Endodermal cell (in vitro differentiated cells): ENCODE measurements at regions not wholly inside any gene's neighbourhood (a gene's known extent, or its start where the extent isn't known, plus 50 kb on each side); places are given as distances from the start of the nearest gene placed in this dataset.
"Not testable (repeated sequence)": the region's sequence is repeated elsewhere in the genome, so short reads cannot be mapped to it uniquely, and the experiment has no call there.

Source experiments
- DNase-seq: peaks from one replicate; pipeline ENCODE4 v3.0.0-alpha.2; 2017
- H3K27ac ChIP-seq: 2 replicates; pipeline ENCODE4 v1.5.1; 2013; ENCODE audit warnings: mild to moderate bottlenecking, low read depth, low read length, moderate library complexity
- H3K27me3 ChIP-seq: 2 replicates; pipeline ENCODE4 v1.6.1; 2013; ENCODE audit warnings: mild to moderate bottlenecking, low read length, moderate library complexity; ENCODE audit not compliant: insufficient read depth, control insufficient read depth, poor library complexity, severe bottlenecking
- H3K36me3 ChIP-seq: 2 replicates; pipeline ENCODE4 v1.7.0; 2013; ENCODE audit warnings: mild to moderate bottlenecking, low read length, moderate library complexity; ENCODE audit not compliant: control insufficient read depth, insufficient read depth
- H3K4me1 ChIP-seq: one replicate; pipeline ENCODE4 v1.7.0; 2013; ENCODE audit warnings: low read length; ENCODE audit not compliant: control insufficient read depth, insufficient read depth
- H3K4me3 ChIP-seq: 2 replicates; pipeline ENCODE4 v1.5.1; 2013; ENCODE audit warnings: mild to moderate bottlenecking, low read length, moderate library complexity
- H3K9ac ChIP-seq: 2 replicates; pipeline ENCODE4 v1.6.1; 2013; ENCODE audit warnings: mild to moderate bottlenecking, low read length, moderate library complexity; ENCODE audit not compliant: poor library complexity, severe bottlenecking; ENCODE audit errors: extremely low read depth
- H3K9me3 ChIP-seq: 2 replicates; pipeline ENCODE4 v1.6.1; 2013; ENCODE audit warnings: mild to moderate bottlenecking, low read length, moderate library complexity; ENCODE audit not compliant: control insufficient read depth
- H3K27ac Mint-ChIP-seq: 2 replicates; pipeline ENCODE4 v1.8.0; 2020; ENCODE audit warnings: mixed read lengths
- H3K27me3 Mint-ChIP-seq: 2 replicates; pipeline ENCODE4 v1.8.0; 2021; ENCODE audit warnings: mild to moderate bottlenecking, mixed read lengths; ENCODE audit not compliant: insufficient read depth
- H3K36me3 Mint-ChIP-seq: 2 replicates; pipeline ENCODE4 v1.8.0; 2020; ENCODE audit warnings: low read depth, mixed read lengths
- H3K4me1 Mint-ChIP-seq: 2 replicates; pipeline ENCODE4 v1.8.0; 2020; ENCODE audit warnings: mixed read lengths
- H3K4me3 Mint-ChIP-seq: 2 replicates; pipeline ENCODE4 v1.8.0; 2020; ENCODE audit warnings: mild to moderate bottlenecking, moderate library complexity, mixed read lengths
- H3K9me3 Mint-ChIP-seq: 2 replicates; pipeline ENCODE4 v1.8.0; 2020; ENCODE audit warnings: mild to moderate bottlenecking, mixed read lengths
- WGBS, 2 experiments: methylation state at CpG; one replicate each; pipeline versions ENCODE4 v1.1.5 to v1.1.7; 2013; ENCODE audit warnings: missing lambda C conversion rate in 2 of 2, mixed read lengths in 1 of 2; ENCODE audit not compliant: insufficient coverage in 1 of 2, insufficient read length in 1 of 2; 5-methylcytosine and 5-hydroxymethylcytosine counted together
- TF ChIP-seq, protein P1 (sequence below): fragments of 200-600 bp; sonication (generic); conservative IDR thresholded peaks from 2 replicates; pipeline ENCODE4 v1.5.0; 2021; ENCODE audit warnings: antibody characterized with exemption, mild to moderate bottlenecking

DNA sequence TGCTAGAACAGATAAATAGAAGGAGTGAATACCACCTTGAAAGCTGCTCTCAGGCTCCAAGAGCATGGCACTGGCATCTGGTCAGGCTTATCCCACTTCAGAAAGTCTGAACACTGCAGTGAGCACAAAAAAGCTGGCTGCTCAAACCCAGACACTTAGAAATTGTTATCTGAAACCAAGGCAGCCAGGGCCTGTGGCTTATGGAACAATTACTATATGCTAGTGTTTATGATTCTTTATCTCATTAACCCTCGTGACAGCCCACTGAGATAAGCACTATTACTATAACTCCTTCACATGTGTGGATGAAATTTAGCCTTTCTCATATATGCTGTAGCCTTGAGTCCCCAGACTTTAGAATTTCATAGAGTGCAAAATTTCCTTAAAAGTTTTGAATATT lies 400.2 kb downstream of the RAB38 start:
- no peaks in the 10 kb centered on the region for H3K4me1 ChIP-seq
- Mint-ChIP-seq H3K27me3 (no peaks in the 10 kb centered on the region), H3K36me3 (no peaks in the 10 kb centered on the region), H3K4me3 (no peak overlapping the region), H3K9me3 (no peaks in the 10 kb centered on the region), H3K4me1 (no peaks in the 10 kb centered on the region), H3K27ac (no peak overlapping the region)
- no peak overlapping the region for H3K9ac ChIP-seq
- H3K9me3 ChIP-seq, result no peaks in the 10 kb centered on the region
- H3K36me3 ChIP-seq, result no peaks in the 10 kb centered on the region
- H3K27ac ChIP-seq, result no peak overlapping the region
- no peaks in the 10 kb centered on the region for H3K27me3 ChIP-seq
- H3K4me3 ChIP-seq, result no peak overlapping the region
- TF ChIP-seq, protein P1, sequence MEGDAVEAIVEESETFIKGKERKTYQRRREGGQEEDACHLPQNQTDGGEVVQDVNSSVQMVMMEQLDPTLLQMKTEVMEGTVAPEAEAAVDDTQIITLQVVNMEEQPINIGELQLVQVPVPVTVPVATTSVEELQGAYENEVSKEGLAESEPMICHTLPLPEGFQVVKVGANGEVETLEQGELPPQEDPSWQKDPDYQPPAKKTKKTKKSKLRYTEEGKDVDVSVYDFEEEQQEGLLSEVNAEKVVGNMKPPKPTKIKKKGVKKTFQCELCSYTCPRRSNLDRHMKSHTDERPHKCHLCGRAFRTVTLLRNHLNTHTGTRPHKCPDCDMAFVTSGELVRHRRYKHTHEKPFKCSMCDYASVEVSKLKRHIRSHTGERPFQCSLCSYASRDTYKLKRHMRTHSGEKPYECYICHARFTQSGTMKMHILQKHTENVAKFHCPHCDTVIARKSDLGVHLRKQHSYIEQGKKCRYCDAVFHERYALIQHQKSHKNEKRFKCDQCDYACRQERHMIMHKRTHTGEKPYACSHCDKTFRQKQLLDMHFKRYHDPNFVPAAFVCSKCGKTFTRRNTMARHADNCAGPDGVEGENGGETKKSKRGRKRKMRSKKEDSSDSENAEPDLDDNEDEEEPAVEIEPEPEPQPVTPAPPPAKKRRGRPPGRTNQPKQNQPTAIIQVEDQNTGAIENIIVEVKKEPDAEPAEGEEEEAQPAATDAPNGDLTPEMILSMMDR, result no peak
- WGBS, 2 experiments, result 100% methylated on average over 1 of the region's 1 CpG; no CpG with 5 or more reads in 1 of the 2 experiments
- no peak for DNase-seq

DNA sequence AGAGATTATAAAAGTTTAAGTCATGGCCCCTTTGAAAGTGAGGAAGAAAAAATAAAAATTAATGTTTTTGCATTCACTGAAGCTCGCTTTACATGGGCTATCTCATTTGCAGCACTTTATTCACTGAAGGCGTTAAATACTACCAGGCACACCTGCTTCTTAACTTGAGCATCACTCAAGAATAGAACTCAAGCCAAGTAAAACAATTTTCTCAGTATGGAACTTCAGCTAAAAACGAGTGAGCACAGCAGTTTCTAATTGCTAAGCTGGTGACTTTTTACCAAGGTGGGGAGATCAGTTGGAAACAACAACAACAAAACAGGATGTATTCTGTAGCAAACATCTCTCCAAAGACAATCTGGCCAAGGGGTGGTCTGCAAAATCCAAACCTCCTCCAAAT lies 405.6 kb downstream of the RAB38 start:
- H3K4me1 Mint-ChIP-seq, result no peaks in the 10 kb centered on the region
- no peak overlapping the region for H3K4me3 Mint-ChIP-seq
- H3K27ac Mint-ChIP-seq, result no peak overlapping the region
- Histone ChIP-seq H3K36me3 (no peaks in the 10 kb centered on the region), H3K9ac (no peak overlapping the region), H3K27ac (no peak overlapping the region), H3K27me3 (no peaks in the 10 kb centered on the region), H3K4me3 (no peak overlapping the region), H3K4me1 (no peaks in the 10 kb centered on the region), H3K9me3 (peaks cover 3% of the 10 kb centered on the region)
- peaks cover 4% of the 10 kb centered on the region for H3K9me3 Mint-ChIP-seq
- DNase-seq, result no peak
- no peaks in the 10 kb centered on the region for H3K27me3 Mint-ChIP-seq
- WGBS, 2 experiments, result 73 to 86% methylated on average over 2 to 3 of the region's 3 CpGs
- TF ChIP-seq, protein P1, result no peak
- peaks cover 3% of the 10 kb centered on the region for H3K36me3 Mint-ChIP-seq

DNA sequence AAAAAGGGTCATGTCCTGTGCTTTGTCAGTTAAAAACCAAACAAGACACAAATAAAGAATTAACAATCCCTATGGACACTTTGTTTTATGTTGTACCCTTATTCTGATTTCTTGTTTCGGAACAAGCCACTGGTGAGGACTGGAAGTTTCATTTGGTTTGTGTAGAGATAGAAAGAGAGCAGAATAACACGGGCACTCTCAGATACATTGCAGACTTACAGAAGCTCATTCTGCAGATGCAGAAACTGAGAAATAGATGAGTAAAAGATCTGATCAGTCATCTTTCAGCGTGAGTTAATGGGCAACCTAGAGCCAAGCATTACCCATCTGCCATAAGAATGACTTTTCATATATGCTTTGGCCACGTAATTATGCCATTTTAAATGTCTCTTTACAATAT lies 407.6 kb downstream of the RAB38 start:
- no peak overlapping the region for H3K4me3 ChIP-seq
- H3K9ac ChIP-seq, result no peak overlapping the region
- WGBS, 2 experiments, result 89 to 97% methylated on average over 4 of the region's 4 CpGs
- peaks cover 23% of the 10 kb centered on the region for H3K9me3 Mint-ChIP-seq
- H3K27me3 Mint-ChIP-seq, result no peaks in the 10 kb centered on the region
- H3K27ac Mint-ChIP-seq, result no peak overlapping the region
- H3K27ac ChIP-seq, result no peak overlapping the region
- H3K4me1 ChIP-seq, result no peaks in the 10 kb centered on the region
- H3K36me3 ChIP-seq, result no peaks in the 10 kb centered on the region
- TF ChIP-seq, protein P1, result no peak
- H3K36me3 Mint-ChIP-seq, result peaks cover 3% of the 10 kb centered on the region
- H3K9me3 ChIP-seq, result peaks cover 11% of the 10 kb centered on the region
- no peak overlapping the region for H3K4me3 Mint-ChIP-seq
- no peak for DNase-seq
- no peaks in the 10 kb centered on the region for H3K4me1 Mint-ChIP-seq
- no peaks in the 10 kb centered on the region for H3K27me3 ChIP-seq

DNA sequence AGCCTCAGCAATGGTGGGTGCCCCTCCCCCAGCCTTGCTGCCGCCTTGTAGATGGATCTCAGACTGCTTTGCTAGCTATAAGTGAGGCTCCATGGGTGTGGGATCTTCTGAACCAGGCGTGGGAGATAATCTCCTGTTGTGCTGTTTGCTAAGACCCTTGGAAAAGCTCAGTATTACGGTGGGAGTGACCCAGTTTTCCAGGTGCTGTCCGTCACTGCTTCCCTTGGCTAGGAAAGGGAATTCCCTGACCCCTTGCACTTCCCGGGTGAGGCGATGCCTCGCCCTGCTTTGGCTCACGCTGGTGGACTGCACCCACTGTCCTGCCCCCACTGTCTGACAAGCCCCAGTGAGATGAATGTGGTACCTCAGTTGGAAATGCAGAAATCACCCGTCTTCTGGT lies 411.2 kb downstream of the RAB38 start:
- not testable (repeated sequence) for H3K27ac Mint-ChIP-seq

More for the DNA sequence above, 411.2 kb downstream of the RAB38 start:
- not testable (repeated sequence) for H3K36me3 Mint-ChIP-seq, H3K4me1 Mint-ChIP-seq, DNase-seq, H3K9ac ChIP-seq, H3K27me3 ChIP-seq, H3K4me3 ChIP-seq, H3K27ac ChIP-seq, H3K4me1 ChIP-seq, H3K36me3 ChIP-seq, H3K27me3 Mint-ChIP-seq, H3K4me3 Mint-ChIP-seq
- H3K9me3 ChIP-seq, result peaks cover 11% of the 10 kb centered on the region
- WGBS, 2 experiments, result 86 to 91% methylated on average over 6 to 9 of the region's 9 CpGs
- peaks cover 38% of the 10 kb centered on the region for H3K9me3 Mint-ChIP-seq
